Fibroblast of pulmonary artery (primary cell): ENCODE measurements at regions not wholly inside any gene's neighbourhood (a gene's known extent, or its start where the extent isn't known, plus 50 kb on each side); places are given as distances from the start of the nearest gene placed in this dataset.

Experiments
- DNase-seq: peaks from one replicate; pipeline ENCODE4 v3.0.0-alpha.2; 2010; ENCODE audit warnings: low read depth
- H3K4me3 ChIP-seq: replicated peaks from 2 replicates; pipeline ENCODE4 v1.5.1; 2011; ENCODE audit warnings: low read depth, mild to moderate bottlenecking, control low read depth, low read length, moderate library complexity
- TF ChIP-seq, protein P1 (sequence below): IDR thresholded peaks from 2 replicates; pipeline ENCODE4 v1.5.1; 2011; ENCODE audit warnings: mild to moderate bottlenecking, control low read depth, low read length, inconsistent platforms; ENCODE audit errors: missing control alignments

DNA sequence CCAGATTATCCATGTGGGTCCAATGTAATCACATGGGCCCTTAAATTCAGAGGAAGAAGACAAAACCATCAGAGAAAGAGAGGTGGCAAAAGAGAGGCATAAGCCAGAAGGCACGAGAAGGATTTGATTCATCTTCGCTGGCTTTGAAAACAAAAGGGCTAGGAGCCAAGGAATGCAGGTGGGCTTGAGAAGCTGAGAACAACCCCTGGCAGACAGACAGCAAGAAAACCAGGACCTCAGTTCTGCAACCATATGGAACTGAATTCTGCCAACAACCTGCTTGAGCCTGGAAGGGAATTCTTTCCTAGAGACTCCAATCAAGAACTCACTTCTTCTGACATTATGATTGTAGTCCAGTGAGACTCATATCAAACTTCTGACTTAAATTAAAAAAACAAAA lies 1531.8 kb downstream of the PCDH7 start:
- no peak for DNase-seq
- H3K4me3 ChIP-seq = no peak overlapping the region
- TF ChIP-seq, protein P1, sequence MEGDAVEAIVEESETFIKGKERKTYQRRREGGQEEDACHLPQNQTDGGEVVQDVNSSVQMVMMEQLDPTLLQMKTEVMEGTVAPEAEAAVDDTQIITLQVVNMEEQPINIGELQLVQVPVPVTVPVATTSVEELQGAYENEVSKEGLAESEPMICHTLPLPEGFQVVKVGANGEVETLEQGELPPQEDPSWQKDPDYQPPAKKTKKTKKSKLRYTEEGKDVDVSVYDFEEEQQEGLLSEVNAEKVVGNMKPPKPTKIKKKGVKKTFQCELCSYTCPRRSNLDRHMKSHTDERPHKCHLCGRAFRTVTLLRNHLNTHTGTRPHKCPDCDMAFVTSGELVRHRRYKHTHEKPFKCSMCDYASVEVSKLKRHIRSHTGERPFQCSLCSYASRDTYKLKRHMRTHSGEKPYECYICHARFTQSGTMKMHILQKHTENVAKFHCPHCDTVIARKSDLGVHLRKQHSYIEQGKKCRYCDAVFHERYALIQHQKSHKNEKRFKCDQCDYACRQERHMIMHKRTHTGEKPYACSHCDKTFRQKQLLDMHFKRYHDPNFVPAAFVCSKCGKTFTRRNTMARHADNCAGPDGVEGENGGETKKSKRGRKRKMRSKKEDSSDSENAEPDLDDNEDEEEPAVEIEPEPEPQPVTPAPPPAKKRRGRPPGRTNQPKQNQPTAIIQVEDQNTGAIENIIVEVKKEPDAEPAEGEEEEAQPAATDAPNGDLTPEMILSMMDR = no peak

GRCh38 chr4:32254216-32254615 lies 1534.0 kb downstream of the PCDH7 start:
- TF ChIP-seq, protein P1 = no peak
- DNase-seq = no peak
- no peak overlapping the region for H3K4me3 ChIP-seq

GRCh38 chr4:32258986-32259385 lies 1538.8 kb downstream of the PCDH7 start:
- no peak overlapping the region for H3K4me3 ChIP-seq
- TF ChIP-seq, protein P1 = no peak
- no peak for DNase-seq

- TF ChIP-seq, protein P1 = no peak
- no peak for DNase-seq
- H3K4me3 ChIP-seq = no peak overlapping the region
Observed at GRCh38 chr4:32261196-32261595, 1541.0 kb downstream of the PCDH7 start.

GRCh38 chr4:32268863-32269262 lies 1548.7 kb downstream of the PCDH7 start:
- H3K4me3 ChIP-seq = no peak overlapping the region
- DNase-seq = peak; percentile 36
- TF ChIP-seq, protein P1 = peak; percentile 45

DNA sequence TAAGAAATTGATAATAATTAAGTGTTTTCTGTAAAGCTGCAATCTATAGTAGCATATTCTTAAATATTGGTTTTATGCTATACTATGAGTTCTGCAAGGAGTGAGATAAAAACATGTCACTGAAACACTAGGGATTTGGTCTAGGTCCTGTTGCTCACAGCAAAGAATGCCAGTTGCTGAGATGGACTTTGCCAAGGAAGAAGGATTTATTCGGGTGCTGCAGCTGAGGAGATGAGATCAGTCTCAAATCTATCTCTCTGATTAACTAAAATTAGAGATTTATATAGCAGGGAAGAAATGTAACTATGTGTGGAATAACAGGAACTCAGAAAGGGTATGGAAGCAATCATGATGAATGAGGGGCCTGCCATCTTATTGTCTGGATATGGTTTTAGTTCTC lies 1569.9 kb downstream of the PCDH7 start:
- TF ChIP-seq, protein P1 = no peak
- DNase-seq = no peak
- no peak overlapping the region for H3K4me3 ChIP-seq

GRCh38 chr4:32318926-32319325 lies 1598.8 kb downstream of the PCDH7 start:
- no peak for DNase-seq
- TF ChIP-seq, protein P1 = no peak
- no peak overlapping the region for H3K4me3 ChIP-seq
